Smooth muscle cell (in vitro differentiated cells): ENCODE measurements at regions not wholly inside any gene's neighbourhood (a gene's known extent, or its start where the extent isn't known, plus 50 kb on each side); places are given as distances from the start of the nearest gene placed in this dataset.
"Not testable (repeated sequence)": the region's sequence is repeated elsewhere in the genome, so short reads cannot be mapped to it uniquely, and the experiment has no call there.

Source experiments
- DNase-seq: peaks from one replicate; lab custom pipeline; 2025; ENCODE audit not compliant: unreplicated experiment; lab: John Stamatoyannopoulos, UW
- H2AFZ ChIP-seq: fragments of 200-600 bp; sonication (generic); 2 replicates; pipeline ENCODE4 v1.6.0; 2016; ENCODE audit warnings: antibody characterized with exemption, low read depth, mild to moderate bottlenecking
- H3F3A ChIP-seq: fragments of 200-600 bp; sonication (generic); 2 replicates; pipeline ENCODE4 v1.6.0; 2017; ENCODE audit warnings: antibody characterized with exemption, low read depth
- H3K27ac ChIP-seq: fragments of 200-600 bp; sonication (generic); 2 replicates; pipeline ENCODE4 v1.5.1; 2016; ENCODE audit warnings: low read depth, mild to moderate bottlenecking
- H3K27me3 ChIP-seq: fragments of 200-600 bp; sonication (generic); 2 replicates; pipeline ENCODE4 v1.6.1; 2016; ENCODE audit warnings: low read depth, mild to moderate bottlenecking
- H3K36me3 ChIP-seq: fragments of 200-600 bp; sonication (generic); 2 replicates; pipeline ENCODE4 v1.5.1; 2016; ENCODE audit warnings: low read depth
- H3K4me1 ChIP-seq: fragments of 200-600 bp; sonication (generic); 2 replicates; pipeline ENCODE4 v1.5.1; 2016; ENCODE audit warnings: low read depth
- H3K4me2 ChIP-seq: fragments of 200-600 bp; sonication (generic); 2 replicates; pipeline ENCODE4 v1.6.0; 2016; ENCODE audit warnings: mild to moderate bottlenecking
- H3K4me3 ChIP-seq: fragments of 200-600 bp; sonication (generic); 2 replicates; pipeline ENCODE4 v1.5.1; 2016; ENCODE audit warnings: mild to moderate bottlenecking
- H3K79me2 ChIP-seq: fragments of 200-600 bp; sonication (generic); 2 replicates; pipeline ENCODE4 v1.6.0; 2016; ENCODE audit warnings: low read depth, mild to moderate bottlenecking
- H3K9ac ChIP-seq: fragments of 200-600 bp; sonication (generic); 2 replicates; pipeline ENCODE4 v1.6.0; 2016; ENCODE audit warnings: low read depth
- H3K9me3 ChIP-seq: fragments of 200-600 bp; sonication (generic); replicated peaks from 2 replicates; pipeline ENCODE4 v1.5.1; 2016; ENCODE audit warnings: low read depth
- H4K20me1 ChIP-seq: fragments of 200-600 bp; sonication (generic); 2 replicates; pipeline ENCODE4 v1.6.0; 2016; ENCODE audit warnings: low read depth
- WGBS: methylation state at CpG from one replicate; pipeline ENCODE4 v1.1.7; 2016; ENCODE audit warnings: low lambda C conversion rate; 5-methylcytosine and 5-hydroxymethylcytosine counted together
- TF ChIP-seq, protein P1 (sequence below): fragments of 200-600 bp; sonication (generic); IDR thresholded peaks from 2 replicates; pipeline ENCODE4 v1.5.1; 2017; ENCODE audit warnings: borderline replicate concordance, mild to moderate bottlenecking, antibody characterized with exemption; ENCODE audit not compliant: insufficient read depth, poor library complexity, severe bottlenecking

DNA sequence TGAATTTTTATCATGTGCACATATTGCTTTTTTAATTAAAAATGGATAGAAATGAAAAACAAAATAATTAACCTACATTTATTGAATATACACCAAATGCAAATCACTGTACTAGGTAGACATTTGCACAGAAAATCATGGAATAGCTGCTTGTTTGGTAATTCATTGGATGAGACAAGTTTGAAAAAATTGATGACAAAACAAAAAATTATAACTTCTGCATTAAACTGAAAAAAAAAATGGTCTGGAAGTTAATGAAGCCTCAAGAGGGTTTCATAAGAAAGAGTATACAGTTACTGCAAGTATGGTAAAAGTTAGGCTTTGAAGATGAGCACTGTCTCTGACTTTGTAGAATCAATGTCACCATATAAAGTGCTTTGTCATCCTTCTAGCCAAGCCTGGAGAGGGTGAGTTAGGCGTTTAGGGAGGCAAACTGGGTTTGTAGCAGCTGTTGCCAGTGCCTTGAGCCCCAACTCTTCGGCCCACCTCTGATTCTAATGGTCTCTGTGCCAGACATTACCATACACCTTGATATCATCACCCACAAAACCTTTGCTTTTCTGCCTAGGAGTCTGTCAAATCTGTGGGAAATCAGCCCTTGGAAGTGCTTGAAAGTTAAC lies 291.1 kb upstream of the CLEC14A start:
- no peaks in the 10 kb centered on the region for H3K36me3 ChIP-seq
- H3K9me3 ChIP-seq, result no peaks in the 10 kb centered on the region
- no peaks in the 10 kb centered on the region for H3K79me2 ChIP-seq
- TF ChIP-seq, protein P1, sequence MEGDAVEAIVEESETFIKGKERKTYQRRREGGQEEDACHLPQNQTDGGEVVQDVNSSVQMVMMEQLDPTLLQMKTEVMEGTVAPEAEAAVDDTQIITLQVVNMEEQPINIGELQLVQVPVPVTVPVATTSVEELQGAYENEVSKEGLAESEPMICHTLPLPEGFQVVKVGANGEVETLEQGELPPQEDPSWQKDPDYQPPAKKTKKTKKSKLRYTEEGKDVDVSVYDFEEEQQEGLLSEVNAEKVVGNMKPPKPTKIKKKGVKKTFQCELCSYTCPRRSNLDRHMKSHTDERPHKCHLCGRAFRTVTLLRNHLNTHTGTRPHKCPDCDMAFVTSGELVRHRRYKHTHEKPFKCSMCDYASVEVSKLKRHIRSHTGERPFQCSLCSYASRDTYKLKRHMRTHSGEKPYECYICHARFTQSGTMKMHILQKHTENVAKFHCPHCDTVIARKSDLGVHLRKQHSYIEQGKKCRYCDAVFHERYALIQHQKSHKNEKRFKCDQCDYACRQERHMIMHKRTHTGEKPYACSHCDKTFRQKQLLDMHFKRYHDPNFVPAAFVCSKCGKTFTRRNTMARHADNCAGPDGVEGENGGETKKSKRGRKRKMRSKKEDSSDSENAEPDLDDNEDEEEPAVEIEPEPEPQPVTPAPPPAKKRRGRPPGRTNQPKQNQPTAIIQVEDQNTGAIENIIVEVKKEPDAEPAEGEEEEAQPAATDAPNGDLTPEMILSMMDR, result no peak
- peak overlapping the region; percentile 72 for H3K4me2 ChIP-seq
- peak overlapping the region; percentile 33 for H3K9ac ChIP-seq
- H3K4me3 ChIP-seq, result no peak overlapping the region
- peak overlapping the region; percentile 59 for H2AFZ ChIP-seq
- no peaks in the 10 kb centered on the region for H4K20me1 ChIP-seq
- WGBS, result 72% methylated on average over 2 of the region's 2 CpGs
- H3K27ac ChIP-seq, result peak overlapping the region; percentile 85
- H3K27me3 ChIP-seq, result no peaks in the 10 kb centered on the region
- DNase-seq, result no peak
- peaks cover 26% of the 10 kb centered on the region for H3K4me1 ChIP-seq
- H3F3A ChIP-seq, result peaks cover 19% of the 10 kb centered on the region

DNA sequence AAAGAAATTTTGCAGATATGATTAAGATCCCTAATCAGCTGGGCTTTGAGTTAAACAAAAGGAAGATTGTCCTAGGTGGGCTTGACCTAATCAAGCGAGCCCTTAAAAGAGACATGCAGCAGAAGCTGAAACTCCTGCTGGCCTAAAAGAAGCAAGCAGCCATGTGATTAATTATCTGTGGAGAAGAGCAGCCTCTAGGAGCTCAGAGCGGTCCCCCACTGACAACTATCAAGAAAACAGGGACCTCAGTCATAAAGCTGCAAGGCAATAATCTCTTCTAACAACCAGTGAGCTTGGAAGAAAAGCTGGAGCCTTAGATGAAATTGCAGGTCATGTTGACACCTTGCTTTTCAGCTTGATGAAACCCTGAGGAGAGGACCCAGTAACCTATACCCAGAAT lies 288.9 kb upstream of the CLEC14A start:
- H3F3A ChIP-seq, result peaks cover 11% of the 10 kb centered on the region
- H3K27ac ChIP-seq, result no peak overlapping the region
- no peaks in the 10 kb centered on the region for H3K36me3 ChIP-seq
- no peaks in the 10 kb centered on the region for H3K79me2 ChIP-seq
- H3K9ac ChIP-seq, result no peak overlapping the region
- H3K27me3 ChIP-seq, result no peaks in the 10 kb centered on the region
- no peak overlapping the region for H3K4me3 ChIP-seq
- H3K9me3 ChIP-seq, result no peaks in the 10 kb centered on the region
- peaks cover 26% of the 10 kb centered on the region for H3K4me1 ChIP-seq
- no peaks in the 10 kb centered on the region for H4K20me1 ChIP-seq
- WGBS, result 51% methylated on average over 2 of the region's 2 CpGs
- no peak overlapping the region for H3K4me2 ChIP-seq
- DNase-seq, result no peak
- TF ChIP-seq, protein P1, result no peak
- H2AFZ ChIP-seq, result peak overlapping the region; percentile 46

DNA sequence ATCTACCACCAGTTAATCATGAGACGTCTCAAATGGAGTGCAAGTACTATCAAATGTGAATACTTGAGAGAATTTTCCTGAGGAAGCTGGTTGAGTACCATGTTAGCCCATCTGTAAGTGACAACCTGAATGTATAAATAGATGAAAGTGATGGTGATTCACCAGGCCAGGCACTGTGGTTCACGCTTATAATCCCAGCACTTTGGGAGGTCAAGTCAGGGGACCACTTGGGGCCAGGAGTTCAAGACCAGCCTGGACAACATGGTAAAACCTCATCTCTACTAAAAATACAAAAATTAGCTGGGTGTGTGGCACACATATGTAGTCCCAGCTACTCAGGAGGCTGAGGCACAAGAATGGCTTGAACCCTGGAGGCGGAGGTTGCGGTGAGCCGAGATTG lies 288.0 kb upstream of the CLEC14A start:
- H3K4me3 ChIP-seq, H3F3A ChIP-seq, H3K79me2 ChIP-seq, H3K36me3 ChIP-seq, H3K27ac ChIP-seq, H3K9me3 ChIP-seq, H3K27me3 ChIP-seq, DNase-seq, H4K20me1 ChIP-seq, H3K4me2 ChIP-seq, H3K9ac ChIP-seq: not testable (repeated sequence)
- peak overlapping the region; percentile 26 for H2AFZ ChIP-seq
- 98% methylated on average over 5 of the region's 5 CpGs for WGBS
- peaks cover 26% of the 10 kb centered on the region for H3K4me1 ChIP-seq

DNA sequence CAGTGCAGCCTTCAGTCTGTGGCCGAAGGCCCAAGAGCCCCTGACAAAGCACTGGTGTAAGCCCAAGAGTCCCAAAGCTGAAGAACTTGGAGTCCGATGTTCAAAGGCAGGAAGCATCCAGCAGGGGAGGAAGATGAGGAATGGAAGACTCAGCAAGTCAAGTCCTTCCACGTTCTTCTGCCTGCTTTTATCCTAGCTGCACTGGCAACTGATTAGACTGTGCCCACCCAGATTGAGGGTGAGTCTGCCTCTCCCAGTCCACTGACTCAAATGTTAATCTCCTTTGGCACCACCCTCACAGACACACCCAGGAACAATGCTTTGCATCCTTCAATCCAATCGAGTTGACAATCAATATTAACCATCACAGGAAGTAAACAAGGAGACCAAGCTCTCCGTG lies 282.2 kb upstream of the CLEC14A start:
- not testable (repeated sequence) for H3K27ac ChIP-seq, H3K9ac ChIP-seq, H3K4me2 ChIP-seq, H4K20me1 ChIP-seq, DNase-seq, H3K4me1 ChIP-seq, H3K27me3 ChIP-seq, H2AFZ ChIP-seq, H3K4me3 ChIP-seq, H3K9me3 ChIP-seq, H3K79me2 ChIP-seq, H3K36me3 ChIP-seq
- H3F3A ChIP-seq, result peaks cover 11% of the 10 kb centered on the region
- WGBS, result 84% methylated on average over 5 of the region's 5 CpGs
